NB4 (cell line): ENCODE measurements at regions not wholly inside any gene's neighbourhood (a gene's known extent, or its start where the extent isn't known, plus 50 kb on each side); places are given as distances from the start of the nearest gene placed in this dataset.
A peak's percentile ranks its signal among the peaks of the same experiment; 100 is the strongest.

Experiments used
- DNase-seq: peaks from one replicate; pipeline ENCODE4 v3.0.0; 2010; ENCODE audit warnings: low read depth
- H3K4me3 ChIP-seq: one replicate; pipeline ENCODE4 v1.5.1; 2011; ENCODE audit warnings: mild to moderate bottlenecking, low read depth, low read length, moderate library complexity
- MAX ChIP-seq: IDR thresholded peaks from 2 replicates; pipeline ENCODE4 v1.6.1; 2011; ENCODE audit warnings: low read depth, low read length
- MYC ChIP-seq: IDR thresholded peaks from 2 replicates; pipeline ENCODE4 v1.6.1; 2011; ENCODE audit warnings: low read depth, low read length
- POLR2A ChIP-seq: IDR thresholded peaks from 2 replicates; pipeline ENCODE4 v1.6.1; 2011; ENCODE audit warnings: mild to moderate bottlenecking; ENCODE audit not compliant: insufficient read length; ENCODE audit errors: extremely low read depth
- TF ChIP-seq, protein P1 (sequence below): IDR thresholded peaks from one replicate; pipeline ENCODE4 v1.5.1; 2012; ENCODE audit warnings: low read depth, low read length

DNA sequence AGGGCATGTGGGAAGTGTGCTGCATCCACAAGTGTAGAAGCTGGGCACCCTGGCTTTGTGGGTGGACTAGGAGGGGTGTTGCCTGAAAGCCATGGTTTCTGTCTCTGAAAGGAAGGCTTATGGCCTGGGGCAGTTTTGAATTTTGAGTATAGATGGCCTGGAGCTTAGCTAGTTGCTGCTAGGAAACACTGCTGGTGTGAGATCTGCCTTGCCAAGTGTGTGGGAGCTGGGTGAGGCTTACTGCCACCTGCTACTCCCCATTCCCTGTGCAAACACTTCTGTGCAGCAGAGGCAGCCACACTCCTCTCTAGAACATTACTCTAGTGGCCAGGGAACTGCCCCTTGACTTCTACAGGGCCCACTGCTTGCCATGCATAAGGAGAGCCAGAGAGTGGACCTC, 831.7 kb upstream of the LRRTM1 start:
- H3K4me3 ChIP-seq = no peak overlapping the region
- TF ChIP-seq MAX = no peak
- TF ChIP-seq, protein P1, sequence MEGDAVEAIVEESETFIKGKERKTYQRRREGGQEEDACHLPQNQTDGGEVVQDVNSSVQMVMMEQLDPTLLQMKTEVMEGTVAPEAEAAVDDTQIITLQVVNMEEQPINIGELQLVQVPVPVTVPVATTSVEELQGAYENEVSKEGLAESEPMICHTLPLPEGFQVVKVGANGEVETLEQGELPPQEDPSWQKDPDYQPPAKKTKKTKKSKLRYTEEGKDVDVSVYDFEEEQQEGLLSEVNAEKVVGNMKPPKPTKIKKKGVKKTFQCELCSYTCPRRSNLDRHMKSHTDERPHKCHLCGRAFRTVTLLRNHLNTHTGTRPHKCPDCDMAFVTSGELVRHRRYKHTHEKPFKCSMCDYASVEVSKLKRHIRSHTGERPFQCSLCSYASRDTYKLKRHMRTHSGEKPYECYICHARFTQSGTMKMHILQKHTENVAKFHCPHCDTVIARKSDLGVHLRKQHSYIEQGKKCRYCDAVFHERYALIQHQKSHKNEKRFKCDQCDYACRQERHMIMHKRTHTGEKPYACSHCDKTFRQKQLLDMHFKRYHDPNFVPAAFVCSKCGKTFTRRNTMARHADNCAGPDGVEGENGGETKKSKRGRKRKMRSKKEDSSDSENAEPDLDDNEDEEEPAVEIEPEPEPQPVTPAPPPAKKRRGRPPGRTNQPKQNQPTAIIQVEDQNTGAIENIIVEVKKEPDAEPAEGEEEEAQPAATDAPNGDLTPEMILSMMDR = no peak
- DNase-seq = no peak

- DNase-seq = no peak
- no peak overlapping the region for H3K4me3 ChIP-seq
- no peak for TF ChIP-seq MAX
- TF ChIP-seq MYC = no peak
- TF ChIP-seq POLR2A = no peak
- TF ChIP-seq, protein P1 = no peak
These were observed 792.8 kb upstream of the LRRTM1 start for GRCh38 chr2:81097361-81097760.

DNA sequence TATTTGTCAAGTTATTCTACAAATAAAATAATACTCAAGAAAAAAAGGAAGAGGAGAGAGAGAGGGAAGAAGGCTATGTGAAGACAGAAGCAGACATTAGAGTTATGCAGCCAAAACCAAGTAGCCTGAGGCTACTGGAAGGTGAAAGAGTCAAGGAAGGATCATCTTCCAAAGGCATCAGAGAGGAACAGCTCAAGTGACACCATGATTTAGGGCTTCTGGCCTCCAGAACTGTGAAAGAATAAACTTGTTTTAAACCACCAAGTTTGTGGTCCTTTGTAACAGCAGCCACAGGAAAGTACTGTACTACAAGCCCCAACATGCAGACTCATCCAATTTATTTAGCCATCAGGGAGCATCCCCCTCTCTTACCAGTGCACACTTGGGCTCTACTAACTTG, 788.5 kb upstream of the LRRTM1 start:
- no peak for DNase-seq

DNA sequence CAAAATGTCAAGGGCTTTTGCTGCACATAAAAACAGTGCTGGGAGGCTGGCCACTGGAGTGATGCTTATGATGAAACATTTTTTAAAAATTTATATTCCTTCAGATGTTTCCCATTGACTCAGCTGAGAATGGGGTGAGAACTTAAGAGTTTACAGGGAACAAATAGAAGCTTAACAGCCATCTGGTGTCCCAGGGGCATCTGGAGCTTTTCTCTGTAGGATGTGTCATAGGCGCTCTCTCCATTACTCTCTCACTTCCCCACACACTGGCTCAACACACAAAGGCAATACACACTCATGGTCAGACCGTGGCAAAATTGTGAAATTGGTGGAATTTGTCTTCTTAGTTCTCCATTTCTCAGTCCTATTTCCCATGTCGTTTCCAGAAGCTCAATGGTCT, 783.1 kb upstream of the LRRTM1 start:
- no peak overlapping the region for H3K4me3 ChIP-seq
- DNase-seq = peak; percentile 8
- TF ChIP-seq, protein P1 = no peak
- TF ChIP-seq MYC (no peak), MAX (no peak), POLR2A (no peak)

More for the DNA sequence above, 788.5 kb upstream of the LRRTM1 start:
- no peak overlapping the region for H3K4me3 ChIP-seq
- TF ChIP-seq POLR2A (no peak), MAX (no peak), MYC (no peak)
- TF ChIP-seq, protein P1 = no peak

GRCh38 chr2:81084101-81084500, 779.5 kb upstream of the LRRTM1 start:
- no peak overlapping the region for H3K4me3 ChIP-seq
- DNase-seq = no peak
- TF ChIP-seq, protein P1 = no peak

- no peak for DNase-seq
- TF ChIP-seq MYC (no peak), POLR2A (no peak), MAX (no peak)
- TF ChIP-seq, protein P1 = no peak
- no peak overlapping the region for H3K4me3 ChIP-seq
These were observed 774.1 kb upstream of the LRRTM1 start for GRCh38 chr2:81078631-81079030.
